Gastrocnemius medialis (tissue), 4 donors: ENCODE measurements at regions not wholly inside any gene's neighbourhood (a gene's known extent, or its start where the extent isn't known, plus 50 kb on each side); places are given as distances from the start of the nearest gene placed in this dataset.

ENCODE experiments used
- ATAC-seq, 2 donors: fragments of 150-250 bp; one replicate each; pipeline ENCODE4 v1.9.1; 2016
- DNase-seq, 2 donors: peaks; one replicate each; pipeline ENCODE4 v3.0.0-alpha.2; 2019
- H3K27ac ChIP-seq, 4 donors: fragments of 200-600 bp; sonication (generic); 1 replicate in 1 of 4; 2 replicates in 3 of 4; pipeline ENCODE4 v1.5.1; 2016 to 2018; ENCODE audit warnings: mild to moderate bottlenecking in 2 of 4, moderate library complexity in 1 of 4
- H3K27me3 ChIP-seq, 3 donors: fragments of 200-600 bp; sonication (generic) in 2 of 3; 1 replicate in 1 of 3; 2 replicates in 2 of 3; pipeline versions ENCODE4 v1.5.1 to v1.6.0; 2016 to 2019; ENCODE audit warnings: mild to moderate bottlenecking in 1 of 3, moderate library complexity in 1 of 3
- H3K36me3 ChIP-seq, 2 donors: fragments of 200-600 bp; sonication (generic) in 1 of 2; one replicate each; pipeline ENCODE4 v1.5.1; 2017 to 2018
- H3K4me1 ChIP-seq, 2 donors: fragments of 200-600 bp; sonication (generic) in 1 of 2; one replicate each; pipeline ENCODE4 v1.5.1; 2016 to 2017; ENCODE audit warnings: mild to moderate bottlenecking in 2 of 2
- H3K4me3 ChIP-seq, 4 donors: fragments of 200-600 bp; sonication (generic) in 3 of 4; 1 replicate in 1 of 4; 2 replicates in 3 of 4; pipeline ENCODE4 v1.5.1; 2016 to 2019; ENCODE audit warnings: mild to moderate bottlenecking in 2 of 4
- H3K9me3 ChIP-seq, 3 donors: fragments of 200-600 bp; sonication (generic) in 2 of 3; 1 replicate in 1 of 3; 2 replicates in 2 of 3; pipeline ENCODE4 v1.5.1; 2016 to 2019
- CTCF ChIP-seq, 5 experiments: fragments of 450-650 bp in 3 of 5; fragments of 200-600 bp in 2 of 5; sonication (generic) in 2 of 5; IDR thresholded peaks in 4 of 5; conservative IDR thresholded peaks in 1 of 5; 1 replicate in 4 of 5; 2 replicates in 1 of 5; pipeline ENCODE4 v1.5.1; 2016 to 2019; ENCODE audit warnings: antibody characterized with exemption in 5 of 5, mild to moderate bottlenecking in 3 of 5, moderate library complexity in 3 of 5
- POLR2A ChIP-seq, 2 donors: fragments of 450-650 bp; IDR thresholded peaks; one replicate each; pipeline ENCODE4 v1.6.1; 2017; ENCODE audit warnings: antibody characterized with exemption in 2 of 2, mild to moderate bottlenecking in 2 of 2, moderate library complexity in 2 of 2
- in situ Hi-C, 4 donors: fragments of 200-750 bp; cut with MboI; loops; one replicate each; pipeline versions ENCODE4 v1.15.0 to v1.8.0; 2017; ENCODE audit warnings: low sequenced_read_pairs in 4 of 4
- intact Hi-C: fragments of 100-400 bp; cut with DNase I; formaldehyde crosslinking; loops from one replicate; pipeline ENCODE4 v1.15.1; 2023; ENCODE audit warnings: low total_unique reads

DNA sequence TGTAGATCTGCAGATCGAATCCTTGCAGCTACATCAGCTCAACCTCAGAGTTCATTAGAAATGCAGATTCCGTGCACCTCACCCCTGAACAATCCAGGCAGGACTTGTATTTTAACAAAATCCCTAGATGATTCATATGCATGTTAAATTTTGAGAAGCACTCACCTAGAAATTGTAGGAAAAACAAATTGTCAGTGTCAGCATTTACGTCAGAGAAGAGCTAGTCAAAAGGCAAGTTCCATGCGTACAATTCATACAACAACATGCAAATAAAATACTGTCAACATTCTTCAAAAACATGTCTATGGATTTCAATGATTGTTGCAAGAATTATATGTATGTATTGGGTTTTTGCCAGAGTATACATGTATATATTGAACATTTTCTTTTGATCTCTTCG is 504.5 kb downstream of the NLGN4X start:
- no peaks in the 10 kb centered on the region for H3K36me3 ChIP-seq
- DNase-seq (no peak), ATAC-seq (no peak)
- intact Hi-C loops (no loop called here), in situ Hi-C loops (no loop called here)
- H3K9me3 ChIP-seq, result no peaks in the 10 kb centered on the region
- TF ChIP-seq CTCF (IDR thresholded peaks at IDR 0.05 in 4 of 5, conservative IDR thresholded peaks at IDR 0.05 in 1 of 5) (no peak), POLR2A (IDR thresholded peaks at IDR 0.05) (no peak)
- no peaks in the 10 kb centered on the region for H3K27me3 ChIP-seq
- no peak overlapping the region for H3K27ac ChIP-seq
- no peak overlapping the region for H3K4me3 ChIP-seq
- no peaks in the 10 kb centered on the region for H3K4me1 ChIP-seq

DNA sequence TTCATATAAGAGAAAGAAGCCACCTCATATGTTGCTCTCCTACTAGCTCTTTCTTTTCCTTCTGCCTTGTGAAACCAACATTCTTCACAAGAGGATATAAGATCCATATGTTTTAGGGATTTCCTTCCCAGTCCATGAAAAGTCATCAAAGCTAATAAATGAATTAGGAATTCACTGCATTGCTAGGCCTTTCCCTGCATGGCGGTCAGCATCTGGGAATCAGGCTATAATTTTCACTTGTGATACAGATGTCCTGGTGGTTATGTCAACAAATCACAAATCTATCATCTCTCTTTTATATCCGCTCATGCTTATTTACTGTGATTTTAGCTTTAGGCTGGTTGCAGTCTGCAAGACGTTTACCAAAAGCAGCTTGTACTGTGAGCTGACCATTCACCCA is 510.0 kb downstream of the NLGN4X start:
- no peak overlapping the region for H3K27ac ChIP-seq
- ATAC-seq (no peak), DNase-seq (no peak)
- no peaks in the 10 kb centered on the region for H3K9me3 ChIP-seq
- intact Hi-C loops (no loop called here), in situ Hi-C loops (no loop called here)
- H3K4me3 ChIP-seq, result no peak overlapping the region
- H3K36me3 ChIP-seq, result no peaks in the 10 kb centered on the region
- no peak for TF ChIP-seq POLR2A (IDR thresholded peaks at IDR 0.05)
- TF ChIP-seq CTCF (IDR thresholded peaks at IDR 0.05 in 4 of 5, conservative IDR thresholded peaks at IDR 0.05 in 1 of 5), result no peak
- H3K4me1 ChIP-seq, result no peaks in the 10 kb centered on the region
- H3K27me3 ChIP-seq, result no peaks in the 10 kb centered on the region

GRCh38 chrX:5716666-5717065 is 512.0 kb downstream of the NLGN4X start:
- ATAC-seq (no peak), DNase-seq (no peak)
- Histone ChIP-seq H3K9me3 (no peaks in the 10 kb centered on the region), H3K4me3 (no peak overlapping the region), H3K4me1 (no peaks in the 10 kb centered on the region), H3K27ac (no peak overlapping the region), H3K27me3 (no peaks in the 10 kb centered on the region), H3K36me3 (no peaks in the 10 kb centered on the region)
- TF ChIP-seq POLR2A (IDR thresholded peaks at IDR 0.05), result no peak
- no peak for TF ChIP-seq CTCF (IDR thresholded peaks at IDR 0.05 in 4 of 5, conservative IDR thresholded peaks at IDR 0.05 in 1 of 5)
- in situ Hi-C loops (no loop called here), intact Hi-C loops (no loop called here)

DNA sequence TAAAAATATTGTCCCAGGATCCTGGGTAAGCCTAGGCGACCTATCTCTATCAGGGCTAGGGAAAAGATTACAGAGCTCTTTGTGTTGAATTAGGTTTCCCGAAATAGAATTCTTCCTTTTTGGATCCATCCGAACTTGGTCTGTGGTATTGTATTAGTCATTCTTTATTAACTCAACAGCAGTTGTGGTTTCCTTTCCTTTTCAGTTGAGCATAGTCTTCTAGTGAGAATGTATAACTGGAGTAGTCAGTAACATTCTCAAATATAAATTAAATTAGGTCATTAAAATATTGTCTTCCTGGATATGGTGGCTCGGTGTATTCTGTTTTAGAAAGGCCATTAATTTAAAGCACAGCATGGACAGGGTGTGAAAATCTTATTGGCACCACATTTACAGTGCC is 520.4 kb downstream of the NLGN4X start:
- DNase-seq (no peak), ATAC-seq (no peak)
- in situ Hi-C loops (no loop called here), intact Hi-C loops (no loop called here)
- no peak for TF ChIP-seq POLR2A (IDR thresholded peaks at IDR 0.05)
- no peak for TF ChIP-seq CTCF (IDR thresholded peaks at IDR 0.05 in 4 of 5, conservative IDR thresholded peaks at IDR 0.05 in 1 of 5)
- Histone ChIP-seq H3K27me3 (no peaks in the 10 kb centered on the region), H3K4me1 (no peaks in the 10 kb centered on the region), H3K9me3 (no peaks in the 10 kb centered on the region), H3K4me3 (no peak overlapping the region), H3K36me3 (no peaks in the 10 kb centered on the region), H3K27ac (no peak overlapping the region)

DNA sequence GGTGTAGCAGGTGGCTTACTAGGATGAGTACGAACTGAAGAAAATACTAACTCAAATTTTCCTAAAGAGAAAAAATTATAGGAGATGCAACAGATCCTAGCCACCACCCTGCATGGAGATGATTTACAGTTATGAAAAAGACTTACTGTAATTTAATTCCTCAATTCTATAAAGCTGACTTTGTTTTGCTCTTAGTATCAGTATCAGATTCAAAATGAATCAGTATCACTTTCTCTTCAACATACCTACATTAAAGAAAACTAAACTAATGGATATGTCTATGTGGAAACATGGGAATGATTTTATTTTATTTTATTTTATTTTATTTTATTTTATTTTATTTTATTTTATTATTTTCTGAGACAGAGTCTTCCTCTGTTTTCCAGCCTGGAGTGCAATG is 525.8 kb downstream of the NLGN4X start:
- TF ChIP-seq POLR2A (IDR thresholded peaks at IDR 0.05) (no peak), CTCF (IDR thresholded peaks at IDR 0.05 in 4 of 5, conservative IDR thresholded peaks at IDR 0.05 in 1 of 5) (no peak)
- Histone ChIP-seq H3K4me3 (no peak overlapping the region), H3K9me3 (no peaks in the 10 kb centered on the region), H3K36me3 (no peaks in the 10 kb centered on the region), H3K27me3 (no peaks in the 10 kb centered on the region), H3K27ac (no peak overlapping the region), H3K4me1 (no peaks in the 10 kb centered on the region)
- DNase-seq (no peak), ATAC-seq (no peak)
- intact Hi-C loops, result no loop called here
- in situ Hi-C loops, result no loop called here
